ENCODE measurements at regions not wholly inside any gene's neighbourhood (a gene's known extent, or its start where the extent isn't known, plus 50 kb on each side); places are given as distances from the start of the nearest gene placed in this dataset.
"Not testable (repeated sequence)": the region's sequence is repeated elsewhere in the genome, so short reads cannot be mapped to it uniquely, and the experiment has no call there.

DNA sequence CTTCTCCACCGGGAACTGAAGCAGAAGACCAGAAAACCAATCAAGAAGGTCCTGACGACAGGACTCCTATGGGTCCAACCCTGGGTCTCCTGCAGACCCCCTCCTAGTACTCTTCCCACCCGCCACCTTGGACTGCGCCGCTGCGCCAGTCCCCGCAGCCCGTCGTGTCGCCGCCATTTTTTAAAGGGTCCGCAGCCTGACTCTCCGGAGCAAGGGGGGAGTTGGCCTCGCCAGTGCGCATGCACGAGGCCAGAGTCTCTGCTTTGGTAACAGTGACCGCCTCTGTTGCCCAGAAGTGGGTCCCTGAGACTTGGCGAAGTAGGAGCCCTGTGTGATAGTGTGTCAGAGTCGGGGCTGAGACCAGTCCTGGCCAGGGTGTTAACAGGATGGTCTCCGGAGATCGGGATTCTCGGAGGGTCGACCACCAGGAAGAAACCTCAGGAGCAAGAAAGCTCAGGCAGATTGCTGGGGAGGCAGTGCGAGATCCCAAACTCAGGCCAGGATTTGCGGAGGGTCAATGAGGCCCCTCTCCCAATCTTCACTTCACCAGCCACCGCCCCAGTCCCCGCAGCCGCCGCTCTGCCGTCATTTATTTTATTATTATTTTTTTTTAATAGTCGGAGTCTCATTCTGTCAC, 612.5 kb downstream of the KCNJ18 start:
- DNase-seq (ENCODE audit: low read depth): no peak
- no peak overlapping the region for H3K4me3 ChIP-seq (replicated peaks; ENCODE audit: low read depth, low read length)
- TF ChIP-seq, protein P1, sequence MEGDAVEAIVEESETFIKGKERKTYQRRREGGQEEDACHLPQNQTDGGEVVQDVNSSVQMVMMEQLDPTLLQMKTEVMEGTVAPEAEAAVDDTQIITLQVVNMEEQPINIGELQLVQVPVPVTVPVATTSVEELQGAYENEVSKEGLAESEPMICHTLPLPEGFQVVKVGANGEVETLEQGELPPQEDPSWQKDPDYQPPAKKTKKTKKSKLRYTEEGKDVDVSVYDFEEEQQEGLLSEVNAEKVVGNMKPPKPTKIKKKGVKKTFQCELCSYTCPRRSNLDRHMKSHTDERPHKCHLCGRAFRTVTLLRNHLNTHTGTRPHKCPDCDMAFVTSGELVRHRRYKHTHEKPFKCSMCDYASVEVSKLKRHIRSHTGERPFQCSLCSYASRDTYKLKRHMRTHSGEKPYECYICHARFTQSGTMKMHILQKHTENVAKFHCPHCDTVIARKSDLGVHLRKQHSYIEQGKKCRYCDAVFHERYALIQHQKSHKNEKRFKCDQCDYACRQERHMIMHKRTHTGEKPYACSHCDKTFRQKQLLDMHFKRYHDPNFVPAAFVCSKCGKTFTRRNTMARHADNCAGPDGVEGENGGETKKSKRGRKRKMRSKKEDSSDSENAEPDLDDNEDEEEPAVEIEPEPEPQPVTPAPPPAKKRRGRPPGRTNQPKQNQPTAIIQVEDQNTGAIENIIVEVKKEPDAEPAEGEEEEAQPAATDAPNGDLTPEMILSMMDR (IDR thresholded peaks at IDR 0.05; ENCODE audit: low read length, missing control alignments): no peak

DNA sequence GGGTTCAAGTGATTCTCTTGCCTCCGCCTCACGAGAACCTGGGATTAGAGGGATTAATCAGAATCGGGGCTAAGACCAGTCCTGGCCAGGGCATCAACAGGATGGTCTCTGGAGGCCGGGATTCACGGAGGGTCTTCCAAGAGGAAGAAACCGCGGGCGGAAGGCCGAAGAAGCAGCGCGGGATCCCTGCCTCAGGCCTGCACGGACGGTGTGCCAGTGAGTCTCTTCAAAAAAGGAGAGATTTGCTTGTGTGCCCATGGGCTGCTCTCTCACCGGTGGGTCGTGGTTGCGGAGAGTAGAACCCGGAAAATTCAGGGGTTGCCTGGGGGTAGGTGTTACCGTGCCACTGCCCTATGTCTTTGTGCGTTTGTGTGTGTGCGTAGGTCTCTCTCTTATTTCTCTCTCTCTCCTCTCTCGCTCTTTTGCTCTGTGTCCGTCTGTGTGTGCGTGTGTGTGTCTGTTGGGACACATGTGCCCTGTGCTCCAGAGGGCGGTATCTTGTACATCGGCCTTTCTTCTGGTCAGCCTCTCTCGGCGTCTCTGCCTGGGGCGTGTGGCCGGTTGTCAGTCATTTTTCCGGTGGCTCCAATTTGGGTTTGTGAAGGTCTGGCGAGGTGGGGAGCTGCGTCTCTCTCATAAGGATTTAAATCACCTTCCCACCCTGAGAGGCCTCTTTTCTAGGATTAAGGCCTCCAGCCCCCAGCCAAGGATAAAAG, 613.2 kb downstream of the KCNJ18 start:
- no peak for DNase-seq (ENCODE audit: low read depth)
- H3K4me3 ChIP-seq (replicated peaks; ENCODE audit: low read depth, low read length): no peak overlapping the region
- TF ChIP-seq, protein P1 (IDR thresholded peaks at IDR 0.05; ENCODE audit: low read length, missing control alignments): no peak

DNA sequence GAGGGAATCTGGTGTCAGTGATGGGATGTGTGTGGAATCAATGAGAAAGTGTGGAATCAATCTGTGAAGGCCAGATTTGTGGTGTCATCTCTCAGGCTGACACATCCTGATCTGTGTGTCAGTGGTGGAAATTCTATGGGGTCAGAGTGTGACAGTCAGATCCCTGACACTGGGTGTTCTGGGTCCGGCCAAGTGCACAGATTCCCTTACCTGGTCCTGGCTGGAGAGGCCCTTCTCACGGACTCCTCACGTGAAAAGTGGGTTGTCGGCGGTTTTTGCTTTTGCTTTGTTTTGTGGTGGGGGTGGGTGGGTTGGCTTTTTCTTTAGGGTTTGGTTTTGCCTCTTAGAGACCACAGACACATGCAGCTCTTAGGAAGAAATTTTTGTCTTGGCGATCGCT, 618.0 kb downstream of the KCNJ18 start:
- not testable (repeated sequence) for DNase-seq (ENCODE audit: low read depth); H3K4me3 ChIP-seq (replicated peaks; ENCODE audit: low read depth, low read length)

DNA sequence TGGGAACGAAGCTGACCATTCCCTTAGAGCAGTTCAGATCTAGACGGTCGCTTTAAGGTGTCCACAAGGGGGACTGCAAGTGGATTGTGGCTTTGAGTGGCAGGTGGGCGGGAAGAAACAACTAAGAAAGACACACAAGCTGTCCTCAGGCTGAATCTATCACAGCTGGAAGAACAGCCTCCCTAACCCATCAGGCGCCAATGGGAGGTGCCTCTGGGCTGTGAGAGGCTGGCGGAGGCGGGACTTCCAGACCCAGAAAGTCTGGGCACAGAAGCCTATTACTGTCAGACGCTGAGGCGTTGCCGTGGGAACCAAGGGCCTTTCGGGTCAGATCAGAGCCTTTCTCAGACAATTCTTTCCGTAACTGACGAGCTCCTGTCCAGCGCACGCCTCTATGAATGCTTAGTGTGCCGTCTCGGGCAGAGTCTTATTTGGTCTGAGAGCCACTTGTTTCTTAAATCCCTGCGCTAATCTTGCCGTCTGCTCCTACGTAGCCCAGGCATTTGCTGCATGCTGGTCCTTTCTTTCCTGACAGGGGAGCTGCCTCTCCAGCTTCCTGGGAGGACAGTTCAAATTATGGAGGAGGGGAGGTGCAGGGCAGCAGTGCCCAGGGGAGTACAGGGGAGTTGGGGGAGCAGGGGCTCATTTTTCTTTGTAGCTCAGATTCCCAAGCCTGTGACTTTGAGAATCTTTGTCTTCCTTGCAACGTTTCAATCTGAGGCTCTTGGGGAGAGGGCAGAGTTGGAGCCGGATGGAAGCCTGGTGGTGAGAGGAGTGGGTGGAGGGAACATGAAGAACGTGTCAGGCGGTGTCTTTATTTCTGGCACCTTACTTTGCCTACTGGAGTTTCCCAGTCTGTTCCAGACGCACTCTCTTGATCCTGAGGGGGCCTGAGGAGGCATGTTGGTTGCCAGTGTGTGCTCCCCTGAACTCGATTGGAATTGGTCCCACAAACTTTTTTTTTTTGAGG, 618.7 kb downstream of the KCNJ18 start:
- TF ChIP-seq, protein P1 (IDR thresholded peaks at IDR 0.05; ENCODE audit: low read length, missing control alignments): no peak
- no peak overlapping the region for H3K4me3 ChIP-seq (replicated peaks; ENCODE audit: low read depth, low read length)
- DNase-seq (ENCODE audit: low read depth): no peak

DNA sequence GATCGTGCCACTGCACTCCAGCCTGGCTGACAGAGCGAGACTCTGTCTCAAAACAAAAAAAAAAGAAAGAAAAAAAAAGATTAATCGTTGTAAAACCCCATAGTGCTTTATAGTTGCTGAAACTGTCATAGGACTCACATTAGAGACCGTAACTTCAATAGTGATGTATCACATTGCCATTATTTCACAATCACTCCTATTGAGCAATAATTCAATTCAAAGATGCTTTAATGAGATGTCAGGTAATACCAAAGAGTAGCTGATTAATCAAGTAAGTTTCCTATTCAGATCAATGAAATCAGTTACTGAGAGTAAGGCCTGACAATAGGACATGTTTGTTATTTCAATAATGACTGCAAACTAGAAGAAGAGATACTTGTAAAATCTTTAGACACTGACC, 628.7 kb downstream of the KCNJ18 start:
- DNase-seq (ENCODE audit: low read depth); H3K4me3 ChIP-seq (replicated peaks; ENCODE audit: low read depth, low read length): not testable (repeated sequence)

DNA sequence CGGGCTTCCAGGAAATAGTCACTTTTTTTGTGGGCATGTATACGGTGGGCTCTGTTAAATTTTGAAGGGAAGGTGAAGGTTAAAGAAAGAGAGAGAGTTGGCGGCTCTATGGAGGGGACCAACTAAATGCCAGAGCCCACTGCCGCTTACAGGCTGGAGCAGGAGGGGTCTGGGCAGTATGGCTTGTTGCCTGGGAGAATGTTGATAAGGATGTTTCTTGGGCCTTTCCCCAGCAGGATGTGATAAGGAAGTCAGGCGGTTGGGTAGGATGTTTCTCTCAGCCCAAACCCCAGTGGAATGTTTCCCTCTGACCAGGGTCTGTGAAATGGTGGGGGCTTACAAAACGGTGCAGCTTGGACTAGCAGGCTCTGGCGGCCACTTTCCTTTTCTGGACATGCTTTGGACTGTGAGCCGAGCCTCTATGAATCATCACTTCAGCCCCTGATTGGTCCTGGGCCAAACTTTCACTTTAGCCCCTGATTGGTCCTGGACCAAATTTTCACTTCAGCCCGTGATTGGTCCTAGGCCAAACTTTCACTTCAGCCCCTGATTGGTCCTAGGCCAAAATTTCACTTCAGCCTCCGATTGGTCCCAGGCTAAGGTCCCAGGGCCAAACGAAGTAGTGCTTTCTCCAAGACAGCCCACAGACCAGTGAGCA, 630.7 kb downstream of the KCNJ18 start:
- H3K4me3 ChIP-seq (replicated peaks; ENCODE audit: low read depth, low read length); DNase-seq (ENCODE audit: low read depth): not testable (repeated sequence)

DNA sequence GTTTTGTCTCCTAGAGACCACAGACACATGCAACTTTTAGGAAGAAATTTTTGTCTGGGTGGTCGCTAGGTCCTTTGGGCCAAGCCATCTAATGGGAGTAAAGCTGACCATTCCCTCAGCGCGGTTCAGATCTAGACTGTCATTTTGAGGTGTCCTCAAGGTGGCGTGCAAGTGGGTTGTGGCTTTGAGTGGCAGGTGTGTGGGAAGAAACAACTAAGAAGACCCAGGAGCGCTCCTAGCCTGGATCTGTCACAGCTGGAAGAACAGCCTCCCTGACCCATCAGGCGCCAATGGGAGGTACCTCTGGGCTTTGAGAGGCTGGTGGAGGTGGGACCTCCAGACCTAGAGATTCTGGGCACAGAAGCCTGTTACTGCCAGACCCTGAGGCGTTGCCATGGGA, 645.1 kb downstream of the KCNJ18 start:
- TF ChIP-seq, protein P1 (IDR thresholded peaks at IDR 0.05; ENCODE audit: low read length, missing control alignments): no peak
- H3K4me3 ChIP-seq (replicated peaks; ENCODE audit: low read depth, low read length): no peak overlapping the region
- DNase-seq (ENCODE audit: low read depth): no peak

DNA sequence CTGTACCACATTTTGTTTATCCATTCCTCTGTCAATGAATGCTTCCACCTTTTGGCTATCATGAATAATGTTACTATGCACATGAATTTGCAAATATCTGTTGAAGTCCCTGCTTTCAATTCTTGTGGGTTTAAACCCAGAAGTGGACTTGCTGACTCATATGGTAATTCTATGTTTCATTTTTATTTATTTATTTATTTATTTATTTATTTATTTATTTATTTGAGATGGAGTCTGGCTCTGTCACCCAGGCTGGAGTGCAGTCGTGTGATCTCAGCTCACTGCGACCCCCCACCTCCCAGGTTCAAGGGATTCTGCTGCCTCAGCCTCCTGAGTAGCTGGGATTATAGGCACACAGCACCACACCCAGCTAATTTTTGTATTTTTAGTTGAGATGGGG, 664.3 kb downstream of the KCNJ18 start:
- not testable (repeated sequence) for DNase-seq (ENCODE audit: low read depth); H3K4me3 ChIP-seq (replicated peaks; ENCODE audit: low read depth, low read length)

DNA sequence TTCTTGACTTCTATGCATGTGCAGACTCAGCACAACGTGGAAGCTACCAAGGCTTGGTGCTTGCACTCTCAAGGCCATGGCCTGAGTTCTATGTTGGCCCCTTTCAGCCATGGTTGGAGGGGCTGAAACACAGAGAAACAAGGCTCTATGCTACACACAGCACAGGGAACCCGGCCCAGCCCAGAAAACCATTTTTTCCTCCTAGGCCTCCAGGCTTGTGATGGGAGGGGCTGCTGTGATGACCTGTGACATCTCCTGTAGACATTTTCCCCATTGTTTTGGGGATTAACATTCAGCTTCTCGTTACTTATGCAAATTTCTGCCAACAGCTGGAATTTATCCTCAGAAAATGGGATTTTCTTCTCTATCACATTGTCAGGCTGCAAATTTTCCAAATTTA, 678.7 kb downstream of the KCNJ18 start:
- not testable (repeated sequence) for DNase-seq (ENCODE audit: low read depth); H3K4me3 ChIP-seq (replicated peaks; ENCODE audit: low read depth, low read length)

Measured in fibroblast of pulmonary artery (primary cell).